H1 (cell line): ENCODE measurements at regions not wholly inside any gene's neighbourhood (a gene's known extent, or its start where the extent isn't known, plus 50 kb on each side); places are given as distances from the start of the nearest gene placed in this dataset.

Experiments
- CTCF ChIA-PET: fragments of 300-600 bp; sonication (Branson Sonifier 250); formaldehyde crosslinking; loops from one replicate; lab custom pipeline; 2021; ENCODE audit not compliant: partially characterized antibody; lab: Charles Lee
- POLR2A ChIA-PET: fragments of 300-600 bp; sonication (Branson Sonifier 250); formaldehyde crosslinking; loops from one replicate; lab custom pipeline; 2021; ENCODE audit warnings: inconsistent platforms; ENCODE audit not compliant: partially characterized antibody; lab: Charles Lee
- DNase-seq, 2 experiments: peaks; one replicate each; pipeline versions ENCODE4 v3.0.0 to v3.0.0-alpha.2; 2010 to 2022; ENCODE audit warnings: low spot score in 2 of 2, low read depth in 1 of 2, mixed read lengths in 1 of 2
- FAIRE-seq: peaks from 2 replicates; lab custom pipeline; 2011; peaks lifted over from hg19 to GRCh38; lab: Jason Lieb, UNC
- H2AFZ ChIP-seq: 2 replicates; pipeline ENCODE4 v1.8.1; 2012; ENCODE audit warnings: low read length, inconsistent platforms
- H2AK5ac ChIP-seq: 2 replicates; pipeline ENCODE4 v1.6.1; 2013; ENCODE audit warnings: low read depth, low read length
- H2BK120ac ChIP-seq: replicated peaks from 2 replicates; pipeline ENCODE3; 2013; ENCODE audit warnings: low read depth, low read length, inconsistent platforms
- H2BK12ac ChIP-seq: 2 replicates; pipeline ENCODE4 v1.6.1; 2013; ENCODE audit warnings: low read depth, low read length
- H2BK15ac ChIP-seq: 2 replicates; pipeline ENCODE4 v1.6.1; 2013; ENCODE audit warnings: low read length
- H2BK20ac ChIP-seq: 2 replicates; pipeline ENCODE4 v1.6.1; 2013; ENCODE audit warnings: low read length
- H2BK5ac ChIP-seq: 2 replicates; pipeline ENCODE4 v1.6.1; 2013; ENCODE audit warnings: low read depth, low read length
- H3K14ac ChIP-seq: 2 replicates; pipeline ENCODE4 v1.6.1; 2013; ENCODE audit warnings: inconsistent platforms; ENCODE audit not compliant: insufficient read length
- H3K18ac ChIP-seq: 2 replicates; pipeline ENCODE4 v1.6.1; 2013; ENCODE audit warnings: low read length; ENCODE audit errors: extremely low read depth
- H3K23ac ChIP-seq: 2 replicates; pipeline ENCODE4 v1.6.1; 2013; ENCODE audit warnings: inconsistent platforms; ENCODE audit not compliant: insufficient read length
- H3K23me2 ChIP-seq: 2 replicates; pipeline ENCODE4 v1.6.1; 2013; ENCODE audit warnings: low read depth, low read length
- H3K27ac ChIP-seq: 2 replicates; pipeline ENCODE4 v1.6.1; 2011; ENCODE audit warnings: low read depth, low read length, inconsistent platforms
- H3K27me3 ChIP-seq, 4 experiments: replicated peaks in 1 of 4; 1 replicate in 1 of 4; 2 replicates in 3 of 4; pipeline versions ENCODE4 v1.6.1 to v1.8.1; 2011 to 2013; ENCODE audit warnings: low read length in 3 of 4, mild to moderate bottlenecking in 3 of 4, inconsistent platforms in 2 of 4, mixed read lengths in 2 of 4, moderate library complexity in 1 of 4; ENCODE audit not compliant: control insufficient read depth in 3 of 4, insufficient read depth in 3 of 4; ENCODE audit errors: extremely low read depth in 1 of 4
- H3K36me3 ChIP-seq, 4 experiments: 2 replicates each; pipeline versions ENCODE4 v1.6.1 to v1.8.1; 2011 to 2013; ENCODE audit warnings: mild to moderate bottlenecking in 4 of 4, low read length in 3 of 4, moderate library complexity in 2 of 4, control low read depth in 1 of 4, inconsistent platforms in 1 of 4; ENCODE audit not compliant: insufficient read depth in 4 of 4, control insufficient read depth in 2 of 4
- H3K4ac ChIP-seq: replicated peaks from 2 replicates; pipeline ENCODE3; 2013; ENCODE audit warnings: low read length, low read depth, mixed read lengths, inconsistent platforms; ENCODE audit not compliant: insufficient read length
- H3K4me1 ChIP-seq, 4 experiments: replicated peaks in 1 of 4; 1 replicate in 1 of 4; 2 replicates in 3 of 4; pipeline versions ENCODE4 v1.6.1 to v1.8.1; 2011 to 2013; ENCODE audit warnings: low read length in 3 of 4, inconsistent platforms in 2 of 4, mixed read lengths in 1 of 4; ENCODE audit not compliant: insufficient read depth in 4 of 4, control insufficient read depth in 3 of 4
- H3K4me2 ChIP-seq, 2 experiments: 2 replicates each; pipeline versions ENCODE4 v1.6.1 to v1.8.1; 2011 to 2013; ENCODE audit warnings: low read depth in 2 of 2, low read length in 2 of 2, control low read depth in 1 of 2, inconsistent platforms in 1 of 2, mild to moderate bottlenecking in 1 of 2; ENCODE audit not compliant: insufficient read depth in 1 of 2
- H3K4me3 ChIP-seq, 4 experiments: fragments of 200-600, 300-600 bp in 1 of 4; sonication (generic), shearing (Covaris generic), sonication (Bioruptor Twin) in 1 of 4; 2 replicates each; pipeline versions ENCODE4 v1.5.1 to v1.8.1; 2011 to 2016; ENCODE audit warnings: low read length in 4 of 4, low read depth in 3 of 4, control low read depth in 2 of 4, inconsistent platforms in 2 of 4, mild to moderate bottlenecking in 2 of 4, mixed read lengths in 1 of 4, moderate library complexity in 1 of 4; ENCODE audit not compliant: insufficient read depth in 2 of 4; ENCODE audit errors: extremely low read depth in 1 of 4
- H3K56ac ChIP-seq: replicated peaks from 2 replicates; pipeline ENCODE3; 2013; ENCODE audit warnings: low read depth, mild to moderate bottlenecking, mixed read lengths, low read length, inconsistent platforms; ENCODE audit not compliant: insufficient read length
- H3K79me1 ChIP-seq: 2 replicates; pipeline ENCODE4 v1.6.1; 2013; ENCODE audit warnings: low read depth, low read length, control low read depth
- H3K79me2 ChIP-seq, 2 experiments: 2 replicates each; pipeline versions ENCODE4 v1.6.1 to v1.8.1; 2012 to 2013; ENCODE audit warnings: low read length in 2 of 2, mild to moderate bottlenecking in 2 of 2, inconsistent platforms in 1 of 2; ENCODE audit not compliant: insufficient read depth in 2 of 2, control insufficient read depth in 1 of 2
- H3K9ac ChIP-seq, 4 experiments: replicated peaks in 1 of 4; 1 replicate in 1 of 4; 2 replicates in 3 of 4; pipeline versions ENCODE4 v1.6.1 to v1.8.1; 2011 to 2013; ENCODE audit warnings: low read depth in 3 of 4, low read length in 3 of 4, control low read depth in 2 of 4, mild to moderate bottlenecking in 2 of 4, moderate library complexity in 2 of 4, inconsistent platforms in 1 of 4; ENCODE audit errors: extremely low read depth in 1 of 4
- H3K9me3 ChIP-seq, 2 experiments: 2 replicates each; pipeline versions ENCODE4 v1.6.1 to v1.8.1; 2012 to 2013; ENCODE audit warnings: mild to moderate bottlenecking in 2 of 2, moderate library complexity in 2 of 2, control low read depth in 1 of 2, inconsistent platforms in 1 of 2, low read depth in 1 of 2, low read length in 1 of 2, mixed read lengths in 1 of 2; ENCODE audit not compliant: insufficient read depth in 2 of 2
- H4K20me1 ChIP-seq, 2 experiments: replicated peaks in 1 of 2; 2 replicates each; pipeline versions ENCODE3 to v1.8.1; 2011 to 2013; ENCODE audit warnings: inconsistent platforms in 2 of 2, low read length in 2 of 2, mild to moderate bottlenecking in 1 of 2; ENCODE audit not compliant: insufficient read depth in 2 of 2, control insufficient read depth in 1 of 2
- H4K5ac ChIP-seq: 2 replicates; pipeline ENCODE4 v1.6.1; 2013; ENCODE audit warnings: low read length, low read depth, mixed read lengths, inconsistent platforms; ENCODE audit not compliant: insufficient read length
- H4K8ac ChIP-seq: 2 replicates; pipeline ENCODE4 v1.8.0; 2013; ENCODE audit warnings: mild to moderate bottlenecking, moderate library complexity, low read length, inconsistent platforms; ENCODE audit not compliant: insufficient read depth; ENCODE audit errors: extremely low read depth
- H4K91ac ChIP-seq: replicated peaks from 2 replicates; pipeline ENCODE3; 2013; ENCODE audit warnings: low read length, mixed read lengths, inconsistent platforms; ENCODE audit not compliant: insufficient read length
- ATF3 ChIP-seq: IDR thresholded peaks from 2 replicates; pipeline ENCODE4 v1.6.1; 2011; ENCODE audit warnings: low read depth, mild to moderate bottlenecking, low read length; ENCODE audit not compliant: insufficient read depth
- CEBPB ChIP-seq: IDR thresholded peaks from 2 replicates; pipeline ENCODE4 v1.6.1; 2012; ENCODE audit warnings: low read depth, low read length
- CREB1 ChIP-seq: IDR thresholded peaks from 2 replicates; pipeline ENCODE4 v1.6.1; 2012; ENCODE audit warnings: inconsistent platforms
- CTCF ChIP-seq, 3 experiments: IDR thresholded peaks; 1 replicate in 2 of 3; 2 replicates in 1 of 3; pipeline versions ENCODE4 v1.5.1 to v1.6.1; 2011; ENCODE audit warnings: low read length in 3 of 3, mild to moderate bottlenecking in 3 of 3, inconsistent platforms in 2 of 3, low read depth in 1 of 3, moderate library complexity in 1 of 3; ENCODE audit not compliant: insufficient read depth in 1 of 3; ENCODE audit errors: control extremely low read depth in 1 of 3
- EGR1 ChIP-seq: IDR thresholded peaks from 2 replicates; pipeline ENCODE4 v1.6.1; 2011; ENCODE audit warnings: low read depth, low read length, borderline replicate concordance
- EZH2 ChIP-seq: fragments of 200-600 bp; sonication (generic); IDR thresholded peaks from 2 replicates; pipeline ENCODE4 v1.7.1; 2012; ENCODE audit warnings: low read depth, mild to moderate bottlenecking, moderate library complexity, low read length, inconsistent platforms; ENCODE audit not compliant: severe bottlenecking
- JUND ChIP-seq: IDR thresholded peaks from 2 replicates; pipeline ENCODE4 v1.6.1; 2011; ENCODE audit warnings: mild to moderate bottlenecking, improper control_type of control experiment, low read length
- SAP30 ChIP-seq: fragments of 300-600 bp; sonication (generic); IDR thresholded peaks from 2 replicates; pipeline ENCODE4 v1.7.1; 2012; ENCODE audit warnings: low read length, moderate library complexity, mild to moderate bottlenecking, inconsistent platforms; ENCODE audit not compliant: insufficient read depth, insufficient replicate concordance
- TAF7 ChIP-seq: optimal IDR thresholded peaks from 2 replicates; pipeline ENCODE3; 2011; ENCODE audit warnings: low read depth, mild to moderate bottlenecking, inconsistent platforms, low read length, moderate library complexity, borderline replicate concordance
- TBP ChIP-seq: IDR thresholded peaks from 2 replicates; pipeline ENCODE4 v1.6.1; 2011; ENCODE audit warnings: low read depth, low read length, improper control_type of control experiment
- ZNF274 ChIP-seq: IDR thresholded peaks from 2 replicates; pipeline ENCODE4 v1.7.0; 2012; ENCODE audit warnings: low read length, borderline replicate concordance; ENCODE audit errors: extremely low read depth
- WGBS, 2 experiments: shearing (Covaris generic) in 1 of 2; methylation state at CpG; one replicate each; pipeline versions ENCODE4 v1.1.6 to v1.1.7; 2013 to 2015; ENCODE audit warnings: low lambda C conversion rate in 2 of 2, mixed read lengths in 2 of 2, inconsistent platforms in 1 of 2, low coverage in 1 of 2, missing lambda C conversion rate in 1 of 2; ENCODE audit not compliant: insufficient replicate concordance in 2 of 2, insufficient coverage in 1 of 2, insufficient read length in 1 of 2; ENCODE audit errors: extremely low coverage in 1 of 2, missing lambda C conversion rate in 1 of 2; 5-methylcytosine and 5-hydroxymethylcytosine counted together

DNA sequence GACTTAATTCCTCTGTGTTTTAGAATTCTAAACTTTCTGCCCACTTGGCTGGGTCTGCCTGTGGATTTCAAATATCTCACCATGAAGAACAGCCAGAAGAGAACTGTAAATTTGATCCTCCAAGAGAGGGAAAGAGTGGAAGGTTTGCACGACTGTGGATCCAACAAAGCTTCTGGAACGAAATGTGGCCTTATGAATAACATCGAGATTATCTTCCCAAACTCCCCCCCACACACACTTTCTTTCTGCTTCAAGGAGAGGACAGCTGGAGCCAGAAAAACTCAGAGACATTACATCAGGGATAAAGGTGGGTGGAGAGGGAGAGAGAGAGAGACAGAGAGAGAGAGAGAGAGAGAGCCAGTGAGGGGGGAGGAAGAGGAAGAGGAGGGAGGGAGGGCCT is 570.1 kb upstream of the MGMT start:
- H2BK5ac ChIP-seq, result no peak overlapping the region
- H3K27ac ChIP-seq, result no peak overlapping the region
- no peaks in the 10 kb centered on the region for H3K79me1 ChIP-seq
- no peak for DNase-seq
- H3K23me2 ChIP-seq, result no peaks in the 10 kb centered on the region; the same call in 1 of the 2 replicates
- H4K8ac ChIP-seq, result no peak overlapping the region
- CTCF ChIA-PET, result interaction anchor here (1.3 kb wide), 1 partner anchor 12 kb away, joined by 3 read pairs; no protein-coding TSS in a partner anchor
- no peak overlapping the region for H3K23ac ChIP-seq
- H2BK15ac ChIP-seq, result no peak overlapping the region
- peak overlapping the region in 1 of 2 experiments; percentile 64; a peak in 1 of 4 replicates for H3K4me2 ChIP-seq
- H3K14ac ChIP-seq, result no peak overlapping the region
- no peaks in the 10 kb centered on the region for H3K79me2 ChIP-seq
- POLR2A ChIA-PET, result no interaction called here
- H3K9ac ChIP-seq, result no peak overlapping the region
- H3K9me3 ChIP-seq, result no peaks in the 10 kb centered on the region
- no peaks in the 10 kb centered on the region for H4K20me1 ChIP-seq
- H2AK5ac ChIP-seq, result no peak overlapping the region
- H3K4me1 ChIP-seq, result peaks cover 0 to 13% (median 4%) of the 10 kb centered on the region in 4 experiments; a peak in 5 of 7 replicates
- no peak for TF ChIP-seq TAF7
- TF ChIP-seq EGR1, result no peak
- TF ChIP-seq JUND, result no peak
- TF ChIP-seq TBP, result no peak
- TF ChIP-seq CTCF (IDR thresholded peaks at IDR 0.05; ENCODE audit: control extremely low read depth in 1 of 3, insufficient read depth in 1 of 3, low read depth in 1 of 3, low read length in 3 of 3), result no peak
- no peak for TF ChIP-seq EZH2
- no peak for TF ChIP-seq ATF3
- TF ChIP-seq CEBPB, result no peak
- no peak for TF ChIP-seq ZNF274
- no peak for TF ChIP-seq SAP30
- TF ChIP-seq CREB1, result no peak
- TF ChIP-seq, all 59 proteins: peak for 0
- Histone ChIP-seq H4K91ac (no peak overlapping the region), H3K56ac (no peak overlapping the region), H3K27me3 (no peaks in the 10 kb centered on the region), H2BK12ac (no peak overlapping the region), H2BK20ac (no peak overlapping the region), H4K5ac (no peak overlapping the region), H3K4ac (no peak overlapping the region), H2BK120ac (no peak overlapping the region), H2AFZ (no peak overlapping the region; the same call in 1 of the 2 replicates), H3K18ac (no peak overlapping the region), H3K36me3 (no peaks in the 10 kb centered on the region), H3K4me3 (no peak overlapping the region)
- WGBS, 2 experiments, result 77% methylated on average over 3 of the region's 3 CpGs; no CpG with 5 or more reads in 1 of the 2 experiments
- no peak for FAIRE-seq
